ENCODE measurements at regions not wholly inside any gene's neighbourhood (a gene's known extent, or its start where the extent isn't known, plus 50 kb on each side); places are given as distances from the start of the nearest gene placed in this dataset.

GRCh38 chr6:134117409-134117808 lies 65.0 kb upstream of the SLC2A12 start:
- no peak for DNase-seq (ENCODE audit: low read depth)

GRCh38 chr6:134115715-134116074 lies 63.3 kb upstream of the SLC2A12 start:
- no peak for DNase-seq (ENCODE audit: low read depth)

GRCh38 chr6:134114918-134115714 lies 62.7 kb upstream of the SLC2A12 start:
- DNase-seq (ENCODE audit: low read depth), result no peak

- DNase-seq (ENCODE audit: low read depth), result no peak
Measured at GRCh38 chr6:134114489-134114888, 62.1 kb upstream of the SLC2A12 start.

GRCh38 chr6:134111726-134112125 lies 59.3 kb upstream of the SLC2A12 start:
- no peak for DNase-seq (ENCODE audit: low read depth)

- peak; percentile 27 for DNase-seq (ENCODE audit: low read depth)
Measured at GRCh38 chr6:134111062-134111677, 58.7 kb upstream of the SLC2A12 start.

GRCh38 chr6:134106702-134107101 lies 54.3 kb upstream of the SLC2A12 start:
- no peak for DNase-seq (ENCODE audit: low read depth)

- no peak for DNase-seq (ENCODE audit: low read depth)
Measured at GRCh38 chr6:134105940-134106339, 53.5 kb upstream of the SLC2A12 start.

GRCh38 chr6:134103006-134103405 lies 50.6 kb upstream of the SLC2A12 start:
- no peak for DNase-seq (ENCODE audit: low read depth)

Data from fibroblast of the conjunctiva (primary cell).